ENCODE measurements at regions not wholly inside any gene's neighbourhood (a gene's known extent, or its start where the extent isn't known, plus 50 kb on each side); places are given as distances from the start of the nearest gene placed in this dataset.

GRCh38 chr4:81773557-81773956 lies 301.9 kb upstream of the RASGEF1B start:
- Mint-ChIP-seq H3K4me3 (ENCODE audit: low read depth) (no peak overlapping the region), H3K27ac (no peak overlapping the region), H3K27me3 (no peaks in the 10 kb centered on the region), H3K9me3 (ENCODE audit: low read depth) (peaks cover 4% of the 10 kb centered on the region), H3K4me1 (ENCODE audit: low read depth) (peaks cover 8% of the 10 kb centered on the region), H3K36me3 (ENCODE audit: insufficient read depth) (no peaks in the 10 kb centered on the region)
- no peak for DNase-seq (ENCODE audit: low spot score, unreplicated experiment)
- no peak for TF ChIP-seq CTCF (IDR thresholded peaks at IDR 0.05; ENCODE audit: unreplicated experiment)

GRCh38 chr4:81771721-81772120 lies 300.0 kb upstream of the RASGEF1B start:
- no peak for DNase-seq (ENCODE audit: low spot score, unreplicated experiment)
- no peak overlapping the region for H3K4me3 Mint-ChIP-seq (ENCODE audit: low read depth)
- H3K27ac Mint-ChIP-seq = no peak overlapping the region
- H3K27me3 Mint-ChIP-seq = no peaks in the 10 kb centered on the region
- peaks cover 4% of the 10 kb centered on the region for H3K9me3 Mint-ChIP-seq (ENCODE audit: low read depth)
- TF ChIP-seq CTCF (IDR thresholded peaks at IDR 0.05; ENCODE audit: unreplicated experiment) = no peak
- peaks cover 5% of the 10 kb centered on the region for H3K4me1 Mint-ChIP-seq (ENCODE audit: low read depth)
- H3K36me3 Mint-ChIP-seq (ENCODE audit: insufficient read depth) = no peaks in the 10 kb centered on the region

GRCh38 chr4:81769244-81769643 lies 297.5 kb upstream of the RASGEF1B start:
- Mint-ChIP-seq H3K27me3 (no peaks in the 10 kb centered on the region), H3K4me1 (ENCODE audit: low read depth) (peaks cover 8% of the 10 kb centered on the region), H3K4me3 (ENCODE audit: low read depth) (no peak overlapping the region), H3K27ac (no peak overlapping the region), H3K36me3 (ENCODE audit: insufficient read depth) (no peaks in the 10 kb centered on the region), H3K9me3 (ENCODE audit: low read depth) (peaks cover 4% of the 10 kb centered on the region)
- no peak for DNase-seq (ENCODE audit: low spot score, unreplicated experiment)
- TF ChIP-seq CTCF (IDR thresholded peaks at IDR 0.05; ENCODE audit: unreplicated experiment) = no peak

GRCh38 chr4:81758574-81759264 lies 287.0 kb upstream of the RASGEF1B start:
- no peak for TF ChIP-seq CTCF (IDR thresholded peaks at IDR 0.05; ENCODE audit: unreplicated experiment)
- DNase-seq (ENCODE audit: low spot score, unreplicated experiment) = no peak
- Mint-ChIP-seq H3K4me1 (ENCODE audit: low read depth) (peaks cover 11% of the 10 kb centered on the region), H3K27ac (no peak overlapping the region), H3K9me3 (ENCODE audit: low read depth) (peaks cover 8% of the 10 kb centered on the region), H3K36me3 (ENCODE audit: insufficient read depth) (no peaks in the 10 kb centered on the region), H3K4me3 (ENCODE audit: low read depth) (no peak overlapping the region), H3K27me3 (peaks cover 4% of the 10 kb centered on the region)

- Mint-ChIP-seq H3K4me3 (ENCODE audit: low read depth) (no peak overlapping the region), H3K27me3 (peaks cover 4% of the 10 kb centered on the region), H3K27ac (no peak overlapping the region), H3K36me3 (ENCODE audit: insufficient read depth) (no peaks in the 10 kb centered on the region), H3K9me3 (ENCODE audit: low read depth) (peaks cover 5% of the 10 kb centered on the region), H3K4me1 (ENCODE audit: low read depth) (peaks cover 11% of the 10 kb centered on the region)
- DNase-seq (ENCODE audit: low spot score, unreplicated experiment) = no peak
- TF ChIP-seq CTCF (IDR thresholded peaks at IDR 0.05; ENCODE audit: unreplicated experiment) = no peak
These were observed 286.0 kb upstream of the RASGEF1B start for GRCh38 chr4:81757691-81758090.
